GM12864 (cell line): ENCODE measurements at regions not wholly inside any gene's neighbourhood (a gene's known extent, or its start where the extent isn't known, plus 50 kb on each side); places are given as distances from the start of the nearest gene placed in this dataset.

ENCODE experiments used
- DNase-seq: peaks from one replicate; pipeline ENCODE4 v3.0.0-alpha.2; 2011; ENCODE audit warnings: low read depth
- H3K4me3 ChIP-seq: 2 replicates; pipeline ENCODE4 v1.5.1; 2011; ENCODE audit warnings: mild to moderate bottlenecking, low read depth, low read length, control low read depth
- CTCF ChIP-seq: IDR thresholded peaks from 2 replicates; pipeline ENCODE4 v1.5.1; 2011; ENCODE audit warnings: low read depth, mild to moderate bottlenecking, moderate library complexity, low read length, control low read depth, inconsistent platforms; ENCODE audit errors: missing control alignments

- no peak for DNase-seq
- no peak overlapping the region for H3K4me3 ChIP-seq
- no peak for TF ChIP-seq CTCF
These were observed 233.8 kb downstream of the CLIC5 start for GRCh38 chr6:45781890-45782289.

GRCh38 chr6:45780523-45780922, 235.1 kb downstream of the CLIC5 start:
- TF ChIP-seq CTCF: no peak
- H3K4me3 ChIP-seq: no peak overlapping the region
- DNase-seq: no peak

GRCh38 chr6:45775026-45775697, 240.5 kb downstream of the CLIC5 start:
- TF ChIP-seq CTCF: no peak
- H3K4me3 ChIP-seq: no peak overlapping the region
- DNase-seq: no peak

- no peak overlapping the region for H3K4me3 ChIP-seq
- DNase-seq: no peak
- TF ChIP-seq CTCF: no peak
These were observed 241.8 kb downstream of the CLIC5 start for GRCh38 chr6:45773906-45774305.

GRCh38 chr6:45772886-45773495, 242.7 kb downstream of the CLIC5 start:
- TF ChIP-seq CTCF: no peak
- no peak for DNase-seq
- H3K4me3 ChIP-seq: no peak overlapping the region

- no peak for DNase-seq
- no peak for TF ChIP-seq CTCF
- H3K4me3 ChIP-seq: no peak overlapping the region
These were observed 243.6 kb downstream of the CLIC5 start for GRCh38 chr6:45772051-45772450.

- no peak for TF ChIP-seq CTCF
- DNase-seq: no peak
These were observed 252.4 kb downstream of the CLIC5 start for GRCh38 chr6:45763281-45763680.

More at GRCh38 chr6:45763281-45763680, 252.4 kb downstream of the CLIC5 start:
- no peak overlapping the region for H3K4me3 ChIP-seq
